Suppressor macrophage (primary cell): ENCODE measurements at regions not wholly inside any gene's neighbourhood (a gene's known extent, or its start where the extent isn't known, plus 50 kb on each side); places are given as distances from the start of the nearest gene placed in this dataset.
A peak's percentile ranks its signal among the peaks of the same experiment; 100 is the strongest.

Source experiments
- DNase-seq, 4 experiments: peaks; one replicate each; pipeline ENCODE4 v3.0.0-alpha.2; 2020 to 2022

GRCh38 chr17:79680318-79680695 lies 50.4 kb upstream of the ENPP7 start:
- no peak for DNase-seq

- no peak for DNase-seq
Observed at GRCh38 chr17:79679631-79680317, 51.0 kb upstream of the ENPP7 start.

- DNase-seq: no peak
Observed at GRCh38 chr17:79678736-79679255, 51.9 kb upstream of the ENPP7 start.

GRCh38 chr17:79678091-79678735 lies 52.5 kb upstream of the ENPP7 start:
- no peak for DNase-seq

- DNase-seq: no peak
Observed at GRCh38 chr17:79677646-79678045, 53.1 kb upstream of the ENPP7 start.

- no peak for DNase-seq
Observed at GRCh38 chr17:79676796-79677195, 53.9 kb upstream of the ENPP7 start.

- no peak for DNase-seq
Observed at GRCh38 chr17:79675413-79675725, 55.4 kb upstream of the ENPP7 start.

- DNase-seq: no peak
Observed at GRCh38 chr17:79674506-79675412, 56.0 kb upstream of the ENPP7 start.

- DNase-seq: no peak
Observed at GRCh38 chr17:79673517-79673916, 57.2 kb upstream of the ENPP7 start.

- no peak for DNase-seq
Observed at GRCh38 chr17:79672496-79672895, 58.2 kb upstream of the ENPP7 start.

- no peak for DNase-seq
Observed at GRCh38 chr17:79671085-79671694, 59.6 kb upstream of the ENPP7 start.

GRCh38 chr17:79670537-79671084 lies 59.8 kb upstream of the RBFOX3 start:
- no peak for DNase-seq

GRCh38 chr17:79669861-79670260 lies 59.0 kb upstream of the RBFOX3 start:
- DNase-seq: no peak

- no peak for DNase-seq
Observed at GRCh38 chr17:79668344-79669250, 57.7 kb upstream of the RBFOX3 start.

GRCh38 chr17:79667746-79668145 lies 56.9 kb upstream of the RBFOX3 start:
- DNase-seq: no peak

- no peak for DNase-seq
Observed at GRCh38 chr17:79667121-79667715, 56.4 kb upstream of the RBFOX3 start.

- DNase-seq: no peak
Observed at GRCh38 chr17:79666111-79666510, 55.3 kb upstream of the RBFOX3 start.

- peak in 2 of 4 experiments; percentile 2 to 7 for DNase-seq
Observed at GRCh38 chr17:79664930-79665737, 54.3 kb upstream of the RBFOX3 start.

- no peak for DNase-seq
Observed at GRCh38 chr17:79661292-79662041, 50.6 kb upstream of the RBFOX3 start.
